ENCODE measurements at regions not wholly inside any gene's neighbourhood (a gene's known extent, or its start where the extent isn't known, plus 50 kb on each side); places are given as distances from the start of the nearest gene placed in this dataset.

DNA sequence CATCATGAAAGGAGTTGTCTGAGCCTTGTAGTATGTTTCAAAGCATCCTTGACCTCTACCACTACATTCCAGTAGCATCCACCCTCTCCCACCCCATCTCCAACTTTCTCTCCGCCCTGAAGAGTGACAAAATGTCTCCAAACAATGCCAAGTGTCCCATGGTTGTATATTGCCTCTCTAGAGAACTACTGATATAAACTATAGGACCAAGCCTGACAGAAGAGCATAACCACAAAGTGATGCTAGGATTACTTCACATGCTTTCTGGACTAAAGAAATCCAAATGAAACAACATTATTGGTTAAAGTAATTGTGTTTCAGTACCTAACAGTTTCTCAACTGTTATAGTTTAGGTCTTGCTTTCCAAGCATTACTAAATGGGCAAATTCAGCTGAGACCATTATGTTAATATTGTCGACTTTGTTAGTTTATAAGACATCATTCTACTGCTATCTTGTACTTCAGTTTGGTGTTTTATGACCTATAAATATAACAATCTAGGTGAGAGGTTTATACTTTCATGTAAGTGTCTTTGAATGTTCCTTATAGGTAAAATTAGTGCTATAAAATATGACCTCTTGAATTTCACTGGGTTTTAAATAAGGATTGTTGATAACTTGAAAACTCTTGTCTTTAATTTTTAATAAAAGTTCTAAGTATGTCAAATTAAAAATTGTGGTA, 117.4 kb downstream of the SUCNR1 start:
- TF ChIP-seq, protein P1, sequence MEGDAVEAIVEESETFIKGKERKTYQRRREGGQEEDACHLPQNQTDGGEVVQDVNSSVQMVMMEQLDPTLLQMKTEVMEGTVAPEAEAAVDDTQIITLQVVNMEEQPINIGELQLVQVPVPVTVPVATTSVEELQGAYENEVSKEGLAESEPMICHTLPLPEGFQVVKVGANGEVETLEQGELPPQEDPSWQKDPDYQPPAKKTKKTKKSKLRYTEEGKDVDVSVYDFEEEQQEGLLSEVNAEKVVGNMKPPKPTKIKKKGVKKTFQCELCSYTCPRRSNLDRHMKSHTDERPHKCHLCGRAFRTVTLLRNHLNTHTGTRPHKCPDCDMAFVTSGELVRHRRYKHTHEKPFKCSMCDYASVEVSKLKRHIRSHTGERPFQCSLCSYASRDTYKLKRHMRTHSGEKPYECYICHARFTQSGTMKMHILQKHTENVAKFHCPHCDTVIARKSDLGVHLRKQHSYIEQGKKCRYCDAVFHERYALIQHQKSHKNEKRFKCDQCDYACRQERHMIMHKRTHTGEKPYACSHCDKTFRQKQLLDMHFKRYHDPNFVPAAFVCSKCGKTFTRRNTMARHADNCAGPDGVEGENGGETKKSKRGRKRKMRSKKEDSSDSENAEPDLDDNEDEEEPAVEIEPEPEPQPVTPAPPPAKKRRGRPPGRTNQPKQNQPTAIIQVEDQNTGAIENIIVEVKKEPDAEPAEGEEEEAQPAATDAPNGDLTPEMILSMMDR (IDR thresholded peaks at IDR 0.05; ENCODE audit: low read depth, low read length, poor library complexity, severe bottlenecking): no peak
- TF ChIP-seq EZH2phosphoT487 (IDR thresholded peaks at IDR 0.05; ENCODE audit: borderline replicate concordance, low read length): no peak
